Lower leg skin (tissue), 4 donors: ENCODE measurements at regions not wholly inside any gene's neighbourhood (a gene's known extent, or its start where the extent isn't known, plus 50 kb on each side); places are given as distances from the start of the nearest gene placed in this dataset.

Experiments used
- DNase-seq, 2 donors: peaks; one replicate each; pipeline ENCODE4 v3.0.0-alpha.2; 2019; ENCODE audit warnings: low spot score in 2 of 2
- H3K4me3 ChIP-seq: fragments of 200-600 bp; sonication (generic); 2 replicates; pipeline ENCODE4 v1.5.1; 2017; ENCODE audit warnings: mild to moderate bottlenecking, low read depth; ENCODE audit not compliant: poor library complexity, severe bottlenecking
- POLR2A ChIP-seq, 2 donors: fragments of 450-650 bp; IDR thresholded peaks; one replicate each; pipeline ENCODE4 v1.6.1; 2016 to 2017; ENCODE audit warnings: antibody characterized with exemption in 2 of 2, mild to moderate bottlenecking in 1 of 2, moderate library complexity in 1 of 2
- WGBS, 2 donors: methylation state at CpG; one replicate each; pipeline ENCODE4 v1.1.5; 2018; 5-methylcytosine and 5-hydroxymethylcytosine counted together
- intact Hi-C: fragments of 100-400 bp; cut with DNase I; formaldehyde crosslinking; loops from one replicate; pipeline ENCODE4 v1.15.0; 2023; ENCODE audit warnings: low total_unique reads
- TF ChIP-seq, protein P1 (sequence below), 3 donors: fragments of 450-650 bp; IDR thresholded peaks; one replicate each; pipeline ENCODE4 v1.5.1; 2016; ENCODE audit warnings: antibody characterized with exemption in 3 of 3, mild to moderate bottlenecking in 3 of 3, moderate library complexity in 2 of 3

- TF ChIP-seq, protein P1, sequence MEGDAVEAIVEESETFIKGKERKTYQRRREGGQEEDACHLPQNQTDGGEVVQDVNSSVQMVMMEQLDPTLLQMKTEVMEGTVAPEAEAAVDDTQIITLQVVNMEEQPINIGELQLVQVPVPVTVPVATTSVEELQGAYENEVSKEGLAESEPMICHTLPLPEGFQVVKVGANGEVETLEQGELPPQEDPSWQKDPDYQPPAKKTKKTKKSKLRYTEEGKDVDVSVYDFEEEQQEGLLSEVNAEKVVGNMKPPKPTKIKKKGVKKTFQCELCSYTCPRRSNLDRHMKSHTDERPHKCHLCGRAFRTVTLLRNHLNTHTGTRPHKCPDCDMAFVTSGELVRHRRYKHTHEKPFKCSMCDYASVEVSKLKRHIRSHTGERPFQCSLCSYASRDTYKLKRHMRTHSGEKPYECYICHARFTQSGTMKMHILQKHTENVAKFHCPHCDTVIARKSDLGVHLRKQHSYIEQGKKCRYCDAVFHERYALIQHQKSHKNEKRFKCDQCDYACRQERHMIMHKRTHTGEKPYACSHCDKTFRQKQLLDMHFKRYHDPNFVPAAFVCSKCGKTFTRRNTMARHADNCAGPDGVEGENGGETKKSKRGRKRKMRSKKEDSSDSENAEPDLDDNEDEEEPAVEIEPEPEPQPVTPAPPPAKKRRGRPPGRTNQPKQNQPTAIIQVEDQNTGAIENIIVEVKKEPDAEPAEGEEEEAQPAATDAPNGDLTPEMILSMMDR (IDR thresholded peaks at IDR 0.05), result no peak
- TF ChIP-seq POLR2A (IDR thresholded peaks at IDR 0.05), result no peak
- H3K4me3 ChIP-seq, result no peak overlapping the region
- no peak for DNase-seq
- 76 to 80% methylated on average over 1 of the region's 1 CpG for WGBS, 2 donors
- intact Hi-C loops, result no loop called here
These were observed 1371.4 kb downstream of the MAT2B start for GRCh38 chr5:164876793-164877192.

- no peak for DNase-seq
- TF ChIP-seq, protein P1 (IDR thresholded peaks at IDR 0.05), result no peak
- no peak for TF ChIP-seq POLR2A (IDR thresholded peaks at IDR 0.05)
- intact Hi-C loops, result no loop called here
- no peak overlapping the region for H3K4me3 ChIP-seq
- WGBS, 2 donors, result 93 to 94% methylated on average over 12 of the region's 12 CpGs
These were observed 1376.0 kb downstream of the MAT2B start for GRCh38 chr5:164881442-164881841.

DNA sequence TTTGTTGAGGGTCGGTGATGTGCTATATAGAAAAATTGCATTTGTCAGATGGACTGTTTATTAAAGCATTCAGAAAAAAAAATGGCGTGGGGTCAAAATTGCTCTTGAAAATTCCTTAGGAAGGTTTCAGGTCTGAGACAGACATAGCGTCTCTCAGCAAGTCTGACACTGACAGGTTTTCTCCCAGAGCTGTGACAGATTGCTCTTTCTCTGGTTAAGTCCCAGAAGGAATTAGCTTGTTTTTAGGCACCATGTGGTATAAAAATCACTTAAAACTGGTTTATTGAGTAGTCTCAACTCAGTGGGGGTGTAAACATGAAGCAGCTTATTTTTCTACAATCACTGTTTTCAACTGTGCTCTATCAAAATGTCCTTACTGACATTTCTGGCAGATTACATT, 1379.8 kb downstream of the MAT2B start:
- intact Hi-C loops, result no loop called here
- TF ChIP-seq POLR2A (IDR thresholded peaks at IDR 0.05), result no peak
- TF ChIP-seq, protein P1 (IDR thresholded peaks at IDR 0.05), result no peak
- no peak for DNase-seq
- 67 to 73% methylated on average over 3 of the region's 3 CpGs for WGBS, 2 donors
- no peak overlapping the region for H3K4me3 ChIP-seq

DNA sequence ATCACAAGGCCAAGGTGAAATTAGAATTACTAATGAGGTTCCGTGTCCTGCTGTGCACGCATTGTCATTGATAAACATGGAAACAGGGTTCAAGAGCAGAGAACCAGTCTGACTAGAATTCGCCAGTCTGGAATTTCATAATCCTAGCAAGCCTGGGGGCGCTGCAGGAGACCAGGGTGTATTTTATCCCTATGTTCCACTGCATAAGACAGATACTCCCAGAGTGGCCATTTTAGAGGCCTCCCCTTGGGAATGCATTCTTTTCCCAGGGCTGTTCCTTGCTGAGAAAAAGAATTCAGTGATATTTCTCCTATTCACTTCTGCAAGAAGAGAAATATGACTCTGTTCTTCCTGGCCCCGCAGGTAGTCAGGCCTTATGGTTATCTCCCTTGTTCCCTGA, 1387.7 kb downstream of the MAT2B start:
- no peak overlapping the region for H3K4me3 ChIP-seq
- WGBS, 2 donors, result 67 to 95% methylated on average over 5 of the region's 5 CpGs
- no peak for TF ChIP-seq POLR2A (IDR thresholded peaks at IDR 0.05)
- TF ChIP-seq, protein P1 (IDR thresholded peaks at IDR 0.05), result no peak
- DNase-seq, result no peak
- intact Hi-C loops, result no loop called here

DNA sequence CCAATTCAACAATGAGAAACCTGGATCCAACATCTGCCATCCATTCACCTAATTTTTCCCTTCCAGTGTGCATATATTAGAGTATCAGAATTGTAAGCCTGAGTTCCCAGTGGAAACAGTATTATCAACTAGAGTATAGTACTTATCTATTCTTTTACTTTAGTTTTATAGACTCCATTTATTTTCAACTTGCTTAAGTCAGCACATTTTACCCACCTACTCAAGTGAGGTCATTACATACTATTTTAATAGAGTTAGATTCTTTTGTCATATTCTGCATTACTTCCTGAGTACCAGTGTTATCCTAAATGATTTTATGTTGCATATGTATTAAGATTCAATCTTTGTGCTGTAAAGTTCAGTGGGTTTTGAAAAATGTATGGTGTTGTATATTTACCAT, 1393.3 kb downstream of the MAT2B start:
- no peak overlapping the region for H3K4me3 ChIP-seq
- DNase-seq, result no peak
- TF ChIP-seq POLR2A (IDR thresholded peaks at IDR 0.05), result no peak
- TF ChIP-seq, protein P1 (IDR thresholded peaks at IDR 0.05), result no peak
- intact Hi-C loops, result no loop called here

DNA sequence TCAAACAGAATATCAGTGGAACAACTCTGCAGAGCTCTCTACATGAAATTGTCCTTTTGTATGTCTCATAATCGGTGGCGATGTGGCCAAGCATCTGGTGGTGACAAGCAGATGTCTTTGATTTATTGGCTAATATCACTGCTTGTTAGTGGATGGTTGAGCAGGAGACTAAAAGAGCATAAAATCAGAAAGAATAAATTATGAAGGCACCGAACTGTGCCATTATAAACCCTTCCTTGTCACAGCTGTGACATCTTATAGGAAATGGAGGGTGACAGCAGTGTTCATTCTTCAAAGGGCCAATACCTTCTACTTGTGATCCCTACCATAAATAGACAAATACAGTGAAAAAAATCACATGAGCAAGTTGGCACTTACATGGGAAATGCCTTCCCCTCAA, 1404.3 kb downstream of the MAT2B start:
- no peak overlapping the region for H3K4me3 ChIP-seq
- 31 to 38% methylated on average over 3 of the region's 3 CpGs for WGBS, 2 donors
- no peak for DNase-seq
- TF ChIP-seq, protein P1 (IDR thresholded peaks at IDR 0.05), result no peak
- TF ChIP-seq POLR2A (IDR thresholded peaks at IDR 0.05), result no peak
- intact Hi-C loops, result no loop called here
